Activated CD4-positive, alpha-beta T cell treated with anti-CD3 and anti-CD28 coated beads for 36 hours (primary cell): ENCODE measurements at regions not wholly inside any gene's neighbourhood (a gene's known extent, or its start where the extent isn't known, plus 50 kb on each side); places are given as distances from the start of the nearest gene placed in this dataset.

Experiments
- ATAC-seq: fragments of 200-7000 bp; cut with Tn5 transposase; one replicate; pipeline ENCODE4 v1.10.0; 2021; ENCODE audit warnings: mild to moderate bottlenecking, moderate library complexity
- CTCF ChIA-PET: fragments of 350-600 bp; sonication (Branson Sonifier 250); formaldehyde crosslinking; loops from one replicate; lab custom pipeline; 2021; ENCODE audit warnings: antibody characterized with exemption; lab: Charles Lee
- POLR2A ChIA-PET: fragments of 350-600 bp; sonication (Branson Sonifier 250); formaldehyde crosslinking; loops from one replicate; lab custom pipeline; 2021; ENCODE audit warnings: antibody characterized with exemption, inconsistent platforms; lab: Charles Lee
- DNase-seq: peaks from one replicate; pipeline ENCODE4 v3.0.0-alpha.2; 2020
- H3K27ac Mint-ChIP-seq: one replicate; pipeline ENCODE4 v1.8.0; 2021; ENCODE audit warnings: mixed read lengths
- H3K27me3 Mint-ChIP-seq: one replicate; pipeline ENCODE4 v1.8.0; 2021; ENCODE audit warnings: mixed read lengths
- H3K36me3 Mint-ChIP-seq: one replicate; pipeline ENCODE4 v1.8.0; 2021; ENCODE audit warnings: low read depth, mixed read lengths
- H3K4me1 Mint-ChIP-seq: one replicate; pipeline ENCODE4 v1.8.0; 2021; ENCODE audit warnings: mixed read lengths
- H3K4me3 Mint-ChIP-seq: one replicate; pipeline ENCODE4 v1.8.0; 2021; ENCODE audit warnings: mild to moderate bottlenecking, moderate library complexity, mixed read lengths
- H3K9me3 Mint-ChIP-seq: one replicate; pipeline ENCODE4 v1.8.0; 2021; ENCODE audit warnings: low read depth, mixed read lengths
- intact Hi-C, 2 experiments: fragments of 100-400 bp; cut with DNase I in 1 of 2; cut with micrococcal nuclease in 1 of 2; formaldehyde crosslinking; loops; one replicate each; pipeline versions ENCODE4 v1.14.2 to v1.15.1; 2022 to 2024; cut with DNase I, micrococcal nuclease

DNA sequence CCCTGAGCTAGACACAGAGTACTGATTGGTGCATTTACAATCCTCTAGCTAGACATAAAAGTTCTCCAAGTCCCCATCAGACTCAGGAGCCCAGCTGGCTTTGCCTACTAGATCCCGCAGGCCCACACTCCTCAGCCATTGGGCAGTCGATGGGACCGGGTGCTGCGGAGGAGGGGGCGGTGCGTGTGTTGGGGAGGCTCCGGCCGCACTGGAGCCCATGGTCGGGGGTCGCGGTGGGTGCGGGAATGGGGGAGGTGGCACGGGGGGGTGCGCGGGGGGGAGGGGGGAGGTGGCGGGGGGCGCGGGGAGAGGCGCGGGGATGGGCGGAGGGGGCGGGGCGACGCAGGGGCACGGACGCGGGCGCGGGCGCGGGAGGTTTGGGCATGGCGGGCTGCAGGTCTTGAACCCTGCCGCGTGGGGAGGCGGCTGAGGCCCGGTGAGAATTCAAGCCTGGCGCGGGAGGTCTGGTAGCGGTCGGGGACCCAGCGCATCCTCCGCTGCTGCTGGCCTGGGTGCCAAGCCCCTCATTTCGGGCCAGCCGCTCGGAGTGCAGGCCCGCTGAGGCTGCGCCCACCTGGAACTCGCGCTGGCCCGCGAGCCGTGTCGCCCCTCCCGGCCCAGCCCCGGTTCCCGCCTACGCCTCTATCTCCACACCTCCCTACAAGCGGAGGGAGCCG lies 674.1 kb downstream of the SLITRK5 start:
- intact Hi-C loops = no loop called here
- peaks cover 2% of the 10 kb centered on the region for H3K36me3 Mint-ChIP-seq
- no peak for DNase-seq
- H3K27ac Mint-ChIP-seq = no peak overlapping the region
- ChIA-PET POLR2A (interaction anchor here (0.6 kb wide), 1 partner anchor 14 kb away, joined by 3 read pairs; no protein-coding TSS in a partner anchor), CTCF (no interaction called here)
- no peaks in the 10 kb centered on the region for H3K27me3 Mint-ChIP-seq
- H3K9me3 Mint-ChIP-seq = peaks cover 3% of the 10 kb centered on the region
- no peak for ATAC-seq
- H3K4me1 Mint-ChIP-seq = no peaks in the 10 kb centered on the region
- H3K4me3 Mint-ChIP-seq = no peak overlapping the region

DNA sequence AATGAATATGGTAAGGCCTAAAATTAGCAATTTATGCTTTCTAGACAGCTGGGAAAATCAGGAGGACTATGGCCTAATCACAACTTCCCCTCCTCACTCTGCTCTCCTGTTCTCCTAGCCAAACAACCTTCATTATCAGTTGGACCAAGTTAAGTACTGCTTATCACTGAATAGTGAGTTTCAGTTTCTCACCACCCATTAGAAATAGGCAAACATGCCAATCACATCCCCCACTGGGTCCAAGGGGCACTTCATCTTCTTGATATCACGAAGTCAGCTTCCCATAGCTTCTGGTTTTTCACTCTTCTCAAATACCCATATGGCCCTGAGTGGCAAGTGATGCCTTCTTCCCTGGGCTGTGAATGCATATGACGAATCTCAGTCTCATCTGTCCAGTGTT lies 689.6 kb downstream of the SLITRK5 start:
- Mint-ChIP-seq H3K27me3 (no peaks in the 10 kb centered on the region), H3K4me1 (peaks cover 2% of the 10 kb centered on the region), H3K36me3 (no peaks in the 10 kb centered on the region), H3K9me3 (peaks cover 5% of the 10 kb centered on the region), H3K4me3 (no peak overlapping the region), H3K27ac (no peak overlapping the region)
- CTCF ChIA-PET = no interaction called here
- intact Hi-C loops = no loop called here
- no peak for ATAC-seq
- no peak for DNase-seq
- POLR2A ChIA-PET = no interaction called here

- ATAC-seq (no peak), DNase-seq (no peak)
- Mint-ChIP-seq H3K9me3 (no peaks in the 10 kb centered on the region), H3K27ac (no peak overlapping the region), H3K36me3 (no peaks in the 10 kb centered on the region), H3K4me3 (no peak overlapping the region), H3K4me1 (no peaks in the 10 kb centered on the region), H3K27me3 (no peaks in the 10 kb centered on the region)
- ChIA-PET POLR2A (no interaction called here), CTCF (no interaction called here)
- intact Hi-C loops = no loop called here
Measured at GRCh38 chr13:88369866-88370265, 698.7 kb downstream of the SLITRK5 start.

DNA sequence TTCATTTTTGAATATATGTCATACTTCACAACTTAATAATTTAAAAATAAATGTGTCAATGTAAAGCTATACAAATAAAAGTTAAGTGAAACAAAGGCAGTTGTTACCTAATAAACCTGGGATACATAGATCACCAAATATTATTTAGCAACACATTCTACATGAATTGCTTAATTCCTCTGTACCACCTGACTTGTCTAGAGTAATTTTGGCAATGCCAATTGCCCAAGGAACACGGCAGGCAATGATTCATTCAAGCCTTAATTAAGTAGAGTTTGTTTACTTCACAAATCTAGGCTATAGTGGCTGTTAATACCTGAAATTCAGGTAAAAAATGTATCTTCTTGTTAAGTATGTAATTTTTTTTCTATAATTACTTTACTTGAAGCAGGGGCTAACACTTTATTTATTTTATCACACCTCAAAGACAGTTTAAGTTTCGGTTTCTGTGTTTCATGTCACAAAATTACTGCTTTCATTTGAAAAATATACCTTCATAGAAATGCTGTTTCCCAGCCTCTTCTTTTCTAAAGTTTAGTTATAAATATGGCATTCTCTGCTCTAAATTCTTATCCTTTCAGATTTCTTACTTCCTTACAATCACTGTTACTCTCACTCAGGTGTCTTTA lies 705.7 kb downstream of the SLITRK5 start:
- intact Hi-C loops = no loop called here
- DNase-seq = no peak
- no peaks in the 10 kb centered on the region for H3K4me1 Mint-ChIP-seq
- H3K36me3 Mint-ChIP-seq = no peaks in the 10 kb centered on the region
- H3K27ac Mint-ChIP-seq = no peak overlapping the region
- H3K27me3 Mint-ChIP-seq = no peaks in the 10 kb centered on the region
- H3K4me3 Mint-ChIP-seq = no peak overlapping the region
- no peaks in the 10 kb centered on the region for H3K9me3 Mint-ChIP-seq
- POLR2A ChIA-PET = no interaction called here
- CTCF ChIA-PET = interaction anchor here (0.7 kb wide), 1 partner anchor 1229 kb away, joined by 3 read pairs; no protein-coding TSS in a partner anchor
- ATAC-seq = no peak

GRCh38 chr13:88377852-88378251 lies 706.7 kb downstream of the SLITRK5 start:
- Mint-ChIP-seq H3K9me3 (no peaks in the 10 kb centered on the region), H3K27me3 (no peaks in the 10 kb centered on the region), H3K4me3 (no peak overlapping the region), H3K36me3 (no peaks in the 10 kb centered on the region), H3K4me1 (no peaks in the 10 kb centered on the region), H3K27ac (no peak overlapping the region)
- CTCF ChIA-PET = interaction anchor here (0.7 kb wide), 1 partner anchor 1230 kb away, joined by 3 read pairs; no protein-coding TSS in a partner anchor
- intact Hi-C loops = no loop called here
- ATAC-seq (no peak), DNase-seq (no peak)
- POLR2A ChIA-PET = no interaction called here

DNA sequence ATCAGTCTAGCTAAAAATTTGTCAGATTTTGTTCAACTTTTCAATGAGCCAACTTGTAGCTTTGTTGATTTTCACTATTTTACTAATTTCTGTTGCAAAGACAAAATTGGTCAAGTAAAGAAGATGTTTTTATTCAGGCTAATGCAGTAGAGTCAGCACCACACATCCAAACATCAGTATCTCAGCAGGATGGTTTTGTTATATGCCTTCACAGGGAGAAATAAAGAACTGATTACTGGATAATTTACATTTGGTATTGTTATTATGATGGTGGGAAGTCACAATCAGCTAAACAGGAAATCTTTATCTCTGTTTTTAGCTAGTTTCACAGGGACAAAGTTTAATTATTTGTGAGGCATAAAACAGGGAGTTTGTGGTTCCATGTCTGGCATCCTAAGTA lies 713.4 kb downstream of the SLITRK5 start:
- no peaks in the 10 kb centered on the region for H3K27me3 Mint-ChIP-seq
- ATAC-seq (no peak), DNase-seq (no peak)
- H3K36me3 Mint-ChIP-seq = no peaks in the 10 kb centered on the region
- ChIA-PET POLR2A (no interaction called here), CTCF (interaction anchor here (0.7 kb wide), 1 partner anchor 507 kb away, joined by 3 read pairs; no protein-coding TSS in a partner anchor)
- no peak overlapping the region for H3K4me3 Mint-ChIP-seq
- peaks cover 8% of the 10 kb centered on the region for H3K9me3 Mint-ChIP-seq
- no peaks in the 10 kb centered on the region for H3K4me1 Mint-ChIP-seq
- H3K27ac Mint-ChIP-seq = no peak overlapping the region
- intact Hi-C loops = no loop called here

GRCh38 chr13:88395804-88396203 lies 724.6 kb downstream of the SLITRK5 start:
- DNase-seq = no peak
- Mint-ChIP-seq H3K36me3 (no peaks in the 10 kb centered on the region), H3K9me3 (peaks cover 7% of the 10 kb centered on the region), H3K4me3 (no peak overlapping the region), H3K27me3 (no peaks in the 10 kb centered on the region), H3K4me1 (no peaks in the 10 kb centered on the region), H3K27ac (no peak overlapping the region)
- CTCF ChIA-PET = no interaction called here
- POLR2A ChIA-PET = no interaction called here
- intact Hi-C loops = no loop called here
- peak; percentile 84 for ATAC-seq

- CTCF ChIA-PET = no interaction called here
- H3K27ac Mint-ChIP-seq = no peak overlapping the region
- H3K9me3 Mint-ChIP-seq = peaks cover 7% of the 10 kb centered on the region
- H3K4me3 Mint-ChIP-seq = no peak overlapping the region
- no peaks in the 10 kb centered on the region for H3K4me1 Mint-ChIP-seq
- POLR2A ChIA-PET = no interaction called here
- H3K27me3 Mint-ChIP-seq = no peaks in the 10 kb centered on the region
- ATAC-seq (no peak), DNase-seq (no peak)
- intact Hi-C loops = no loop called here
- H3K36me3 Mint-ChIP-seq = no peaks in the 10 kb centered on the region
Measured at GRCh38 chr13:88411696-88412095, 740.5 kb downstream of the SLITRK5 start.

- no peak for DNase-seq
- POLR2A ChIA-PET = no interaction called here
- Mint-ChIP-seq H3K9me3 (peaks cover 4% of the 10 kb centered on the region), H3K4me1 (no peaks in the 10 kb centered on the region), H3K36me3 (no peaks in the 10 kb centered on the region), H3K27me3 (no peaks in the 10 kb centered on the region), H3K4me3 (no peak overlapping the region), H3K27ac (no peak overlapping the region)
- intact Hi-C loops = no loop called here
- CTCF ChIA-PET = no interaction called here
- no peak for ATAC-seq
Measured at GRCh38 chr13:88417801-88418200, 746.6 kb downstream of the SLITRK5 start.

GRCh38 chr13:88424463-88424862 lies 753.3 kb downstream of the SLITRK5 start:
- Mint-ChIP-seq H3K27me3 (no peaks in the 10 kb centered on the region), H3K9me3 (no peaks in the 10 kb centered on the region), H3K36me3 (no peaks in the 10 kb centered on the region), H3K4me1 (no peaks in the 10 kb centered on the region), H3K27ac (no peak overlapping the region), H3K4me3 (no peak overlapping the region)
- no peak for DNase-seq
- ChIA-PET POLR2A (no interaction called here), CTCF (no interaction called here)
- ATAC-seq = no peak
- intact Hi-C loops = no loop called here

GRCh38 chr13:88426661-88427060 lies 755.5 kb downstream of the SLITRK5 start:
- ChIA-PET POLR2A (no interaction called here), CTCF (no interaction called here)
- Mint-ChIP-seq H3K4me1 (no peaks in the 10 kb centered on the region), H3K36me3 (no peaks in the 10 kb centered on the region), H3K27me3 (no peaks in the 10 kb centered on the region), H3K4me3 (no peak overlapping the region), H3K27ac (no peak overlapping the region), H3K9me3 (no peaks in the 10 kb centered on the region)
- DNase-seq = no peak
- ATAC-seq = no peak
- intact Hi-C loops = no loop called here

GRCh38 chr13:88429862-88430261 lies 758.7 kb downstream of the SLITRK5 start:
- ATAC-seq (no peak), DNase-seq (no peak)
- Mint-ChIP-seq H3K9me3 (peaks cover 6% of the 10 kb centered on the region), H3K36me3 (no peaks in the 10 kb centered on the region), H3K4me1 (no peaks in the 10 kb centered on the region), H3K27me3 (no peaks in the 10 kb centered on the region), H3K27ac (no peak overlapping the region), H3K4me3 (no peak overlapping the region)
- CTCF ChIA-PET = no interaction called here
- POLR2A ChIA-PET = no interaction called here
- intact Hi-C loops = no loop called here
